NCI-H526 treated with DMSO at 0.1 percent for 48 hours (cell line): ENCODE measurements at regions not wholly inside any gene's neighbourhood (a gene's known extent, or its start where the extent isn't known, plus 50 kb on each side); places are given as distances from the start of the nearest gene placed in this dataset.

Source experiments
- DNase-seq: peaks from one replicate; lab custom pipeline; 2025; lab: John Stamatoyannopoulos, UW

DNA sequence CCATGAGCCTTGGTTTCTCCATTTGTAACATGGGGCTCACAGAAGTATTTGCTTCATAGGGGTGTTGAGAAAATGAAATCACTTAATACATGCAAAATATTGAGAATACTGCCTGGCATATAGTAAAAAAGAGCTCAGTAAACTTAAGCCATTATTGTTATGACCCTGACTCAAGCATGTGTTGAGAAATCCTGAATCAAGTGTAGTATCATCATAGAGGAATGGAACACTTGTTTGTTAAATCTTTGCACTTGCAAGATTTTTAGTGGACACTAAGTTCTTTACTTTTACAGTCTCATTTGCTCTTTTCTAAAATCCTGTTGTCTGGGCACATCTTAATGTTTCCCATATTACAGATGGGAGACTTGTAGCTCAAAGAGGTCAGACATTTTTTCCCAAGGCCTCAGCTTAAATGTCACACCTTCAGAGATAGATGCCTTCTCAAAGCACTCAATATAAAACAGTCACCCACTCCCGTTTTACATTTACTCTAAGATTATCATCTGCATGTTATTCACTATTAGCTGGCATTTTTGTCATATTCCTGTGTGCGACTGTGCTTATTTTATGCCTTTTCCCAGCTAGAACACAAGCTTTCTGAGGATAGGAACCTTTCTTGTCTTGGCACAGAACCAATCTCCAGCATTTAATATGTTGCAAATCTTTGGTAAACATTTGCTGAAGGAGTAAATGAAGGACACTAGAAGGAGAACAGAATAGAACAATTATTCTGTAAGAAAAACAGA lies 250.0 kb upstream of the TNC start:
- no peak for DNase-seq

DNA sequence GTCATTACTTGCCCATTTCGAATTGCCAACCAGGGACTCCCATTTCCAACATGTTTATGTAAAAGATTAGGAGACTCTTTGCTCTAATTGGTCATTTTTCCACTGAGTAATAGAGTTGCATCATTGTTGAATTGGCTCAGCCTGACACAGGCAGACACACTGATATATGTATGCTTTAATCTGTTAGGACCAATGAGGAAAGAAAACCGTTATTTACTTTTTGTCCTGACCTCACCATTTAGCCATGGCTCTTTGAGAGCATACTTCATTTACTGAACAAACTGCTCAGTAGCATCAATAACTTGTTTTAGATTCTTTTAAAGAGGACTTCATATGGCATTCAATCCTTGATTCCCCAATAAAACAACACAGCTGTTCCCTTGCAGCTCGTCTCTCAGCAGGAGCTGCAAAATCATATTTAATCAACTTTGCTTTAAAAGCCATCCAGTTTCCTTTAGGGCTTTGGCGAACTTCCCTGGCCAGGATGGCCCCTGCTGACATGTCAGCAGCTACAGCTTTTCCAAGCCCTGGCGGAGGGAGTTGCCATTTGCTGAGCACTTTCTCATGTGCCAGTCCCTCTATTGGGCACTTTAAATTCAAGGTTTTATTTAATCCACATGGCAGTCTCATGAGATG lies 251.5 kb upstream of the TNC start:
- DNase-seq: no peak

DNA sequence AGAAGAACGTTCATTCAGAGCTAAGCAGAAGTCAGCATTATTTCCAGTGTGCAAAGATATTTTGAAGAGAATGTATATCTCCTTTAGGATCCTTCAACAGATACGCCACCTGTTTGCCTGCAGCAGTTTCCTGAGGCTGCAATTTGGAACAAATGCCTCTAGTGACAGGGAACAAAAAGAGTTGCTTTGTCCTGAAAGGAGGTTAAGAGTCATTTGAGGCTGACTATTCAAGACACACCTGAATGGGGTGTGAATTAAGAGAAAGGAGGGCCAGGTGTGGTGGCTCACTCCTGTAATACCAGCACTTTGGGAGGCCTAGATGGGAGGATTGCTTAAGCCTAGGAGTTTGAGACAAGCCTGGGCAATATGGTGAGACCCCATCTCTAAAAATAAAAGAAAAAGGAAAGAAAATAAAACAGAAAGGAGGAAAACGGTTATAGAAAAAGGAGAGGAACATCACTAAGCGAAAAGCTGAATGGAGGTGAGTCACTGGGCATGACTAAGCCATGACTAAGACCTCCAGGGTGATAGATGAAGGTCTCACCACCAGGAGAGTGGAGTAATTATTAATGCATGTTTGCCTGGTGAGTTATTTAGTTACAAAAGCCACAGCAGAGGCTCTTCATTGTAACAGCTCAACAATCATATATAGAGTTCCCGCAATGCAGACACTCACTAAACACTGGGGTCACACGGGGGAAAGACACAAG lies 255.2 kb upstream of the TNC start:
- no peak for DNase-seq

DNA sequence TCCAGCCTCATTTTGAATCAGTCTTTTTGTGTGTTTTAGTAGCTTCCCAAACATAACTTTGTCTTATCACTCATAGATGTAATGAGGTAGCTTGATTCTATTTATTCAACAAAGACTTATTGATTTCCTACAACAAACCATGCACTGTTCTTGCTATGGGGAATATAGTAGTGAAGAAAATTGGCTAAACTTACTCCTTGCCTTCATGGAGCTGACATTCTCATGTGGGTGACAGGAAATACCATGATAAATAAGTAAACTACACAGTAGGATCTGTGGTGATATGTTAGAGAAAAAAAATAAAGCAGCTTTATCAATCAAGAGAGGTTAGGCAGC lies 255.7 kb upstream of the TNC start:
- DNase-seq: no peak

DNA sequence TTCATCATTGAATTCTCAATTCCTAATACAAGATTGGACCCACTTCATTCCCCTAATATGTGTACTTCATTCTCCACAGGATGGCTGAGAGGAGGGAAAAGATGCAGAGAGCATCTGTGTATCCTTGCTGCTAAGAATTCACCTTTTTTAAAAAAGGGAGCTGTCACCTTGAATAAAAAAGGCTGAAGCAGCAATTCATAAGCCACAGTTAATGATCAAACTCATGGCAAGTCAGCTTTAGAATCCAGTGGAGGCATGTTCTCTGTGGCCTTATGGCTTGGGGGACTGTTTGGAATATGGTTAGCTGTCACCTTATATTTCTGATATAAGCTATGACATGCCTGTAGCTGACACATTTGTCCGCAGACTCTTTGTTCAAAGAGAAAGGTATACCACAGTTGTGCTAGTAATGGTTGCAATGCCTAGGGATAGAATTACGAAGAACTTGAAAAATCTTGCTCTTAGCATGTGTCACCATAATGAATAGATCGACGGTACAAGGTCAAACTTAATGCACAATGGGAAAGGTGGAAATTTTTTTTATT lies 256.8 kb upstream of the TNC start:
- no peak for DNase-seq

DNA sequence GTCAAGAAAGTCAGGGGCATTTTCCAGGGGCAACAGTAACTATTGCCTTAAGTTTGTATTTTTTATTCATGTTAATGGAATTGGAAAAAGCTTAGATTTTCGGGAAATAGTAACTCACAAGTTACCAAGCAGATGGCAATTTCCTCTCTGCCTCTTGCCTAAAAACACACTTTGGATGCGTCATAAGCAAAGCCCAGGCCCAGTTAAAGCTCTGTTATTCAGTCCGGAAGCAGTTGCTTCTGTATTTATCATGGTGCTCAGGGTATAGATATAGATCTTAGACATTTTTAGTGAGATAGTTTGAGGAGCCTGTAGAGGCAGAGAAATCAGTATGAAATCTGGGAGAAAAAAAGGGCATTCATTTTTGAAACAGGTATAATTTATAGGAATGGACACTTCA lies 260.3 kb upstream of the TNC start:
- DNase-seq: no peak

DNA sequence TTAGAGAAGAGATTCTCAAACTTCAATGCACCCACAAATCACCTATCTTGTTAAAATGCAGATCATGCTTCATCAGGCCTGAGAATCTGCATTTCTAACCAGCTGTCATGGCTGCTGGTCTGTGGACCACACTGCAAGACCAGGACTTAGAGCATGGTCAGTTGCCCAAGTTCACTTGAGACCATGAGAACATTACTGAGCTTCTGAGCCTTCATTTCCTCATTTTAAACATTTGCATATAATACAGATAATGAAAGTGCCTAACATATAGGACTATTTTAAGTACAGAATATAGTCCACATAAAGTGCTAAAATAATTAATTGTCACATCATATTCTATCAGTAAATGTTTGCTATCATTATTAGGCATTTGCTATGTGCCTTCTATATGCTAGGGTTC lies 260.8 kb upstream of the TNC start:
- DNase-seq: no peak

DNA sequence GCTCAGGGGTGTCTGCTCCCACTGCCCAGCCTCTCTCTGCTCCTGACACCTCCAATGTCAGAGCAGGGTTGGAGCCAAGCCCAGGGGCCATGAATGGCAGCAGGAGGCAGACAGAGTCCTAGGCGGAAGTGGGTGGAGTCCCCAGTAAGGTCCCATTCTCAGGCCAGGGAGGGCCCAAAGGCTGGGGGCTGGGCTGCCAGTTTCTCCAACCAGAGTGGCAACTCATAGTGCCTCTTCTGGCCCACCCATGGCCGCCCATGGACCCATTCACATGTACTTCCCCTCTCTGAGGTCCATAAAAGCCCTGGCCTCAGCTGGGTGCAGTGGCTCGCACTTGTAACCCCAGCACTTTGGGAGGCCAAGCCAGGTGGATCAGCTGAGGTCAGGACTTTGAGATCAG lies 261.8 kb upstream of the TNC start:
- no peak for DNase-seq

DNA sequence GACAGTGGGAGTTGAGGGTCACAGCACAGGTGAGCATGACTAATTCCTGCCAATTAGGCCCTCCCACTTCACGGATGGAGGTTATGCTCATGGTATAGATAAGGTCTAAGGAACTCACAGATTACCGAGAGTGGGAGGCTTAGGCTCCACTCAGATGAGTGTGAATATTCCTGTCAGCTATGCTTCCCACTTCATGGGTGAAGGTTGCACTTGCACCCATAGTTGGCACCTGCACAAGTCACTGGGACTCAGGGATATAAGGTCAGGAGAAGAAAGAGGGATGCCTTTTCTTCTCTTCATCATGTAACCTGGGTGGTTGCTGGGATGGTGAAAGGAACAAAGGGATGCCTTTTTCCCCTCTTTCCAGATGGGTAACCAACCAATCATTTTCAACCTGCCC lies 264.9 kb upstream of the TNC start:
- DNase-seq: no peak

DNA sequence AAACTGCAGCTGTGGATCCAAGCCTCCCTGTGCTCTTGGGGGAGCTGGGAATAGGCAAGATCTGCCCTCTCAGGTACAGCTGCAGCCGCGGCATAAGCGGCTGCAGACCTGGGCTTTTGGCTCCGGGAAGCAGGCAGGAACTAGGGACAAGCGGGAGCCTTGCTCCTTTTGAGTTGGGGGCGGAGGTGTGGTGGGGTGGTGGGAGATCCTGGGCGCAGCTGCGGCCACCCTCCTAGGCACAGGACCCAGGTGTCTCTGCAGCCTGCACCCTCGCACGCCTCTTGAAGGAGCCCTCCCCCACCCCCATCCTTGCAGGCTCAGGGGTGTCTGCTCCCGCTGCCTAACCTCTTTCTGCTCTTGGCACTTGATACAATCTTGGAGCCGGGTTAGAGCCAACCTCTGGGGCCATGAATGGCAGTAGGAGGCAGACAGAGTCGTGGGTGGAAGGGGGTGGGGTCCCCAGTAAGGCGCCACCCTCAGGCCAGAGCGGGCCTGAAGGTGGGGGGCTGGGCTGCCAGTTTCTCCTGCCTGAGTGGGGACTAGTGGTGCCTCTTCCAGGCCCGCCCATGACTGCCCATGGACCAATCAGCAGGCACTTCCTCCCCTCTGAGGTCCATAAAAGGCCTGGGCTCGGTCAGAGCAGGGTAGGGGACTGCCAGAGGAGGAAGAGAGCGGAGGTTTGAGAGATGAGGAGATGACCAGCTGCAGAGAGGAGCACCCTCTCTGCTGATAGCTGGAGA lies 267.6 kb upstream of the TNC start:
- no peak for DNase-seq

DNA sequence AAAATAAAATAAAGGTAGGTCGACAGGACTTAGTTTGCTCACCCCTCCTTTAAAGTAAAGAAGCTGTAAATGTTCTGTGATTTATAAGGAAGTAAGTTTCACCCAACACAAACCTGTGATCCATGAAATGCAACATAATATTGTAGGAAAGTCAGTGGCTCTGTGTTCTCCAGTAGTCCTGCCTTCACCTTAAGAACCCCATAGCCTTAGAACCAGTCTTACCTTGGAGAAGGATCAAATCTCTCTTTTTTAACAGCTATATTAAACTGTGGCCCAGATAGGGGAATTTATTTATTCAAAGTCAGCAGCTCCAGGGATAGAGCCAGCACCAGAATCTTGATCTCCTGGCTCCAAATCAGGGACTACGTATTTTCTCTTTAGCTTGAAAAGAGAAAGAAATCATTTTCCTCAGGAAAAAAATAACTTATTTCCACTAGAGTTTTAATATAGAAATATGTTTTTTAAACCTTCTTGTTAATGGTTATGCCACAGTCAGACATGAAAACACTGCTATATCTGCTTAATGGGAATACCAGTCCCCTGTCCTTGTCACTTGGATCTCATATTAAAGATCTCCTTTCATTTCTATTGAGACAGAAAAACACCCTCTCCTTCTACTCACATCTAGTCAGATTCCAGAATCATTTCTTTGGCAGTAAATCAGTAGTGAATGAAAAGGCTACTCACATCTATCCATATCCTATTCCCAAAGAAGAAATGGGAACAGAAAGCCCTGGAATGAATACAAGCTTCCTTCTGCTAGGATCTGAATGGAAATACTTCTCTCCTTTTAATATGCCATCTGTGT lies 269.2 kb upstream of the TNC start:
- DNase-seq: no peak

DNA sequence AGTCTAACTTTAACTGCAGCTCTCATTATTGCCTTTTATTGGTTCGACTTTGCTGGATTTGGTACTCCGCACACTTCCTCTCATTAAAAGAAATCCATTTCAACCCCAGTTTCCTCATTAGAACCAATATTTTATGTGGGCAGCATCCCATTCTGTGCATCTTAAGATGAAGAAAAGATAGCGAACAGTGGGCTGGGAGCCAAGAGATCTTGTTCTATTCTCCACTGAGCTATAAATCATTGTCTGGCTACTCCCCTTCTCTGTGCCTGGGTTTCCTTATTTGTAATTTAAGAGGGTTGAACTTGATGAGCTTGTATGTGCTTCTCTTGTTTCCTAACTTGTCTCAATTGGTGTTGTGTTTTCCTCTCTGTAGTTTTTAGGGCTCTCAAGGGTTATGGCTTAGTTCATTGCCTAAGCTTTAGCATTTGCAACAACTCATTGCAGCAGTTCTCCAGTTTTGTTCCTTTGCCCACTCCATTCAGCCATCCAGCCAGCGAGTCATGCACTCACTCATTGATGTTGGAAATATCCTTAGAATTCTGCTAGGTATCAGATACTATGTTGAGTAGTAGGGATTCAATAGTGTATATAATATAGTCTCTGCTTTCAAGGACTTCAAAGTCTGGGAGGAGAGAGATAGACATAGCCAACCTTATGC lies 273.3 kb upstream of the TNC start:
- no peak for DNase-seq

DNA sequence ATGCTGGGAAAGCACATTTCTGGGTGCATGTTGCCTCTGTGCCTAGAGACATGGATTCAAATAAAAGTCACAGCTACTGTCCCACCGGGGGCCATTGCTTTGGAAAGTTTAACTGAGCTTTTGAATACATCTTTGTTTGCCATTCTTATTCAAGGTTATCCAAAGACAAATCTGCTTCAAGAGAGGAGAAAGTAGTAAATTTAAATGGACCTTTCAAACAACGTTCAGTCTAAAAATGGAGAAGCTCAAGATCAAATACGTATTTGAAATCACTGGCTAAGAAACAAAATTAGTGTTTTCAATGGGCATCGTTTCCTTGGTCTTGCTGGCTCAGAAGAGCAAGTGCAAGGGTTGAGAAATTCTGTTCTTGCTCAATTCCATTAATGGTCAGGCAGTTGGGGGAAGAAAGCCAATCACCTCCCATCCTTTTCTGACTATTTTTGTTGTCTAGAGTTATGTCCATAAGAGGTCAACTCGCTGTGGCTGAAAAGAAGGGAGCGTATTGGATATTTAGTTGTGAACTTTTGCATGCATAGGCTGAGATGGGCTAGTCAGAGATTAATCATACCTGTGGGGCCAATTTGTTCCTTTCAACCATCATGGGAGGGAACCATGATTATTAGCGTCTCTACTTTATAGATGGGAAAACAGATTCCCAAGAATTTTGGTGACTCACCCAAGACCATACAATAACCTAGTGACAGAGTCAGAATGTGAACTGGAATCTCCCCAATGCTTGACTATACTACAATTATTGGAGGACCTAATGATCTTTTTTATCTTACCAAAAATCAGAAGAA lies 276.2 kb upstream of the TNC start:
- no peak for DNase-seq

DNA sequence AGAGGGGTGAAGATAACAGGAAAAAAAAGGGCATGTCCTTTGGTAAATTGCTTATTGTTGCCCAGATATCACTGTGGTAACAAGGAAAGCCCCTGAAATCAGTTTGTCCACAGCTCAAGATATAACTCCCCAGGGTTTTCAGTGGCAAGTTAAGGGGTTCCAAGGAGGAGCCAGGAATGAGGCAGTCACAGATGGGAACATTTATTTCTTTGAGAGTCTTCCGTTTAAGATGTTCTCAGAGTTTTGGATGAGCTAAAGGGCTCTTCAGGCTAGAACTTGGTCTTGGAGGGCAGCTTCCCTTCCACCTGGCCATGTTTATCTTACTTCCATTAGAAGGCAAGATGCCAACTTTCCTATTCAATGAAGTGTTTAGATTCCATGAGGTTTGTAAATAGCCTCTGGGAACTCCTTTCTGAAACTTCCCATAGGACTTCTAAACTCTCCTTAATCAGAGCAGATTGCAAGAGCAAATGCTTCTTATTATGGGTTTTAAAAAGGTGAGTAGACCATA lies 277.6 kb upstream of the TNC start:
- no peak for DNase-seq

DNA sequence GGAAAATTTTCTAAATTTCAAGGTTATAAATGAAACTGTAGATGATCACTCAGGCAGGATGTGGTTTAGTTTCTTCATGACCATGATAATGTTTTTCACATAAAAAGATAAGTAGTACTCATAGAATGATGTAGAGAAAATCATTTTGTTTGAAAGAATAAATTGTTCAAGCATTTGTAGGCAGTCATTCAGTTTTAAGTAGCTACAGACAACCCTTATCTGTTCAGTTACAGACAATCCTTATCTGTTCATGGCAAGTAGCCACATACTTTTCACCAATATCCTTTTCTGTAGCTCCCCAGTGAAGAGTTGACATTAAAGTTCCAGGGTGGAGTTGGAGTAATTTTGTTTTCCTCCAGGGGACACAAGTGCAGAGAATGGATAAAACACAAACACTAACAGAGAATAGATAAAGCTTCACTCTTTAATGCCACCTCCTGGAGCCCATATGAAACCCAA lies 278.1 kb upstream of the TNC start:
- no peak for DNase-seq

DNA sequence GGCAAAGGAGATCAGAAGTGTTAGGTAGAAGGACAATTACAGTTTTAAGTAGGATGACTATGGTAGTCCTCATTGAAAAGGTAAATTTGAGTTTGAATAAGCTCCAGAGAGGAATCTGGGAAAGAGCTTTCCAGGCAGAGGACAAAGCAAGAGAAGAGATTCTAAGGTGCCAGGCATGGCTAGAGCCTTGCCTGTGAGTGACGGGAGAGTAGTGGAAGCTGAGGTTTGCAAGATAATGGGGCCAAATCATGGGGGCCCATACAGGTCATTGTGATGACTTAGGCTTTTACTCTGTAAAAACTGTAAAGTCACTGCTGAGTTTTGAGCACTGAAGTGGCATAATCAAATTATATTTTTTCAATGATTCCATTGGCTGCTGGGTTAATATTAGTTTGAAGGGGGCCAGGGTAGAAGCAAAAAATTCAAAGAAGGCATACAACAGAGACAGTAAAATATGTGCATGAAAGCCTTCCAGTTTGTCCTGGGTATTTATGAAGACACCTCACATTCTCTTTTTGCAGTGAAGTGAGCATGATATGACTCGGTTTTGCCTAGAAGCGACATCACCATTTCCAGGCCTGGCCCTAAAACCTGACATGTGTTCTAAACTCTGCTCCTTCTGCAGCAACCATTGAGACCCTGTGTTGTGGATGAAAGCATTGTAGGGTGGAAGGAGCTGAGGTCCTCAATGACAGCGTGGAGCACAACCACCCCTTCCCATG lies 279.8 kb upstream of the TNC start:
- no peak for DNase-seq

DNA sequence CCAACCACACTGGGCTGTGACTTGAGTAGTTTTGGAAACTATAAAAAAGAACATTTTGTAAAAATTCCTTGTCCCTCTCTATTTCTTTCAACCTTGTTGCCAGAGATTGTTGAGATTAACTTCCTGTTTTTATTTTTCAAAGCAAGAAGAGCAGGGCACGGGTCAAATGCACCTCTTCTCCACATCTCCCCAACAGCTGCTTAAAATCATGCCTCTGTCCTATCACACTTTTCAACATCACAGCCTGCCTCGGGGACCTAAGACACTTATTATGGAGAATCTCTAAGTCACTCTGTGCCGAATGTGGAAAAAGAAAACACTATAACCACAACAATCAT lies 280.3 kb upstream of the TNC start:
- DNase-seq: no peak

DNA sequence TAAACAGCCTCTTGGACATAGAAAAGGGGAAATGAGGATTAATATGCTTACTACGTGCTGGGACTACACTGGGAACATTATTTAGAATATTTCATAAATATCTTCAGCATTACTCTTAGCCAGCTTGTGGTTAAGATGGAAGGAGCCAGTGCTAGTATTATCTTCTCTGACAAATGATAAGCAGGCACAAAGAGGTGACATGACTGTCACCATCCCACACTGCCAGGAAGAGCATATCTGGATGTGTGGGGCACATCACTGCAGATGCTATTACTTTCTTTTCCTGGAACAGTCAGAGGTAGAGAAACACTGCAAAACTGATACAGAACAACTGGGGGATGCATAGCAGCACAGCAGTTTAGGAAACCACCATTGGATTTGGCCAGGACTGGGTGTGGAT lies 281.0 kb upstream of the TNC start:
- no peak for DNase-seq

DNA sequence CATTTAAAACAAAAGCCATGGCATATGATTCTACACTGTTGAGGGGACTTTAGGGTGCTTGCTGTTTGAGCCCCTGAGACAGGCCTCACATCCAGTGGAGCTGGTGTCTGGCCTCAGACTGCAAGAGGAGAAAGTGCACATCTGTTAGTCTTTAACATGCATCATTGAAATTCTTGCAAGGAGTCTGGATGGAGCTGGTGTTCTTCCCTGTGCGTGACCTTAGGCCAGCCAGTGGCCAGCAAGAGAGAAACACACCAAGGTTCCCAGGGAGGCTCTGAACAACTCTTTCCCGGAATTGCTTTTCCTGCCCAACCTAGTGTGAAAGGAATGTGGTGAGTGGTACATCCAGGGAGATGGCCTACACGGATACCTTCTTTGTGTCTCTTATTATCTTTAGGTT lies 282.8 kb upstream of the TNC start:
- DNase-seq: no peak
